ENCODE measurements at regions not wholly inside any gene's neighbourhood (a gene's known extent, or its start where the extent isn't known, plus 50 kb on each side); places are given as distances from the start of the nearest gene placed in this dataset.

- no peak overlapping the region for H3K4me3 ChIP-seq (ENCODE audit: low read depth, low read length, poor library complexity, severe bottlenecking)
- no peaks in the 10 kb centered on the region for H3K27me3 ChIP-seq (ENCODE audit: insufficient read depth, low read length)
- no peak overlapping the region for H3K27ac ChIP-seq (ENCODE audit: low read depth, low read length, poor library complexity, severe bottlenecking)
- no peak overlapping the region for H3K4me2 ChIP-seq (ENCODE audit: low read length)
- TF ChIP-seq CTCF (IDR thresholded peaks at IDR 0.05; ENCODE audit: low read length), result no peak
- H3K4me1 ChIP-seq (ENCODE audit: insufficient read depth, low read length, severe bottlenecking), result no peaks in the 10 kb centered on the region
- no peaks in the 10 kb centered on the region for H3K9me3 ChIP-seq (ENCODE audit: low read length)
- no peaks in the 10 kb centered on the region for H3K9me2 ChIP-seq (ENCODE audit: low read depth, low read length)
- H3F3A ChIP-seq (ENCODE audit: insufficient read depth, low read length), result no peaks in the 10 kb centered on the region
- no peak overlapping the region for H3K9ac ChIP-seq (ENCODE audit: low read length)
- H2AFZ ChIP-seq (ENCODE audit: low read length), result no peak overlapping the region
- H3K79me2 ChIP-seq (ENCODE audit: insufficient read depth, low read length), result no peaks in the 10 kb centered on the region
- no peaks in the 10 kb centered on the region for H3K36me3 ChIP-seq (ENCODE audit: insufficient read depth, low read length)
- H4K20me1 ChIP-seq (ENCODE audit: insufficient read depth, low read length), result no peaks in the 10 kb centered on the region
These were observed 224.9 kb upstream of the PCDH7 start for GRCh38 chr4:30495251-30495650.

GRCh38 chr4:30495651-30496310 lies 224.4 kb upstream of the PCDH7 start:
- Histone ChIP-seq H3K27me3 (ENCODE audit: insufficient read depth, low read length) (no peaks in the 10 kb centered on the region), H3K4me3 (ENCODE audit: low read depth, low read length, poor library complexity, severe bottlenecking) (no peak overlapping the region), H2AFZ (ENCODE audit: low read length) (no peak overlapping the region), H3K4me2 (ENCODE audit: low read length) (no peak overlapping the region), H3K36me3 (ENCODE audit: insufficient read depth, low read length) (no peaks in the 10 kb centered on the region), H3K9ac (ENCODE audit: low read length) (no peak overlapping the region), H3F3A (ENCODE audit: insufficient read depth, low read length) (no peaks in the 10 kb centered on the region), H3K9me2 (ENCODE audit: low read depth, low read length) (no peaks in the 10 kb centered on the region), H3K4me1 (ENCODE audit: insufficient read depth, low read length, severe bottlenecking) (no peaks in the 10 kb centered on the region), H3K79me2 (ENCODE audit: insufficient read depth, low read length) (no peaks in the 10 kb centered on the region), H3K9me3 (ENCODE audit: low read length) (no peaks in the 10 kb centered on the region), H3K27ac (ENCODE audit: low read depth, low read length, poor library complexity, severe bottlenecking) (no peak overlapping the region), H4K20me1 (ENCODE audit: insufficient read depth, low read length) (no peaks in the 10 kb centered on the region)
- TF ChIP-seq CTCF (IDR thresholded peaks at IDR 0.05; ENCODE audit: low read length), result no peak
- no peak for TF ChIP-seq EZH2 (IDR thresholded peaks at IDR 0.05; ENCODE audit: borderline replicate concordance, low read length)

- Histone ChIP-seq H3K79me2 (ENCODE audit: insufficient read depth, low read length) (no peaks in the 10 kb centered on the region), H3K4me3 (ENCODE audit: low read depth, low read length, poor library complexity, severe bottlenecking) (no peak overlapping the region), H3K9ac (ENCODE audit: low read length) (no peak overlapping the region), H4K20me1 (ENCODE audit: insufficient read depth, low read length) (no peaks in the 10 kb centered on the region), H3F3A (ENCODE audit: insufficient read depth, low read length) (no peaks in the 10 kb centered on the region), H3K4me2 (ENCODE audit: low read length) (no peak overlapping the region), H3K27me3 (ENCODE audit: insufficient read depth, low read length) (no peaks in the 10 kb centered on the region), H3K9me3 (ENCODE audit: low read length) (no peaks in the 10 kb centered on the region), H2AFZ (ENCODE audit: low read length) (no peak overlapping the region), H3K4me1 (ENCODE audit: insufficient read depth, low read length, severe bottlenecking) (no peaks in the 10 kb centered on the region), H3K27ac (ENCODE audit: low read depth, low read length, poor library complexity, severe bottlenecking) (no peak overlapping the region), H3K36me3 (ENCODE audit: insufficient read depth, low read length) (no peaks in the 10 kb centered on the region), H3K9me2 (ENCODE audit: low read depth, low read length) (no peaks in the 10 kb centered on the region)
- TF ChIP-seq CTCF (IDR thresholded peaks at IDR 0.05; ENCODE audit: low read length), result no peak
- no peak for TF ChIP-seq EZH2 (IDR thresholded peaks at IDR 0.05; ENCODE audit: borderline replicate concordance, low read length)
These were observed 208.4 kb upstream of the PCDH7 start for GRCh38 chr4:30511751-30512150.
